Calu3 (cell line): ENCODE measurements at regions not wholly inside any gene's neighbourhood (a gene's known extent, or its start where the extent isn't known, plus 50 kb on each side); places are given as distances from the start of the nearest gene placed in this dataset.

ENCODE experiments used
- BruUV-seq: library from RNA; stranded (reverse); fragments of 400-500 nt; replicated peaks from 2 replicates; lab custom pipeline; 2021; lab: Mats Ljungman, UMichigan
- CTCF ChIA-PET: fragments of 300-600 bp; sonication (Branson Sonifier 250); formaldehyde crosslinking; loops from one replicate; lab custom pipeline; 2022; ENCODE audit warnings: antibody characterized with exemption; lab: Charles Lee
- DNase-seq: peaks from one replicate; pipeline ENCODE4 v3.0.0; 2022
- H3K27ac Mint-ChIP-seq: one replicate; pipeline ENCODE4 v1.8.0; 2022; ENCODE audit warnings: mixed read lengths; ENCODE audit not compliant: unreplicated experiment
- H3K27me3 Mint-ChIP-seq: one replicate; pipeline ENCODE4 v1.8.0; 2022; ENCODE audit warnings: mixed read lengths; ENCODE audit not compliant: unreplicated experiment
- H3K36me3 Mint-ChIP-seq: one replicate; pipeline ENCODE4 v1.8.0; 2022; ENCODE audit warnings: mild to moderate bottlenecking, moderate library complexity, mixed read lengths; ENCODE audit not compliant: insufficient read depth, unreplicated experiment
- H3K4me1 Mint-ChIP-seq: one replicate; pipeline ENCODE4 v1.8.0; 2022; ENCODE audit warnings: mild to moderate bottlenecking, low read depth, mixed read lengths; ENCODE audit not compliant: unreplicated experiment
- H3K4me3 Mint-ChIP-seq: one replicate; pipeline ENCODE4 v1.8.0; 2022; ENCODE audit warnings: mild to moderate bottlenecking, low read depth, moderate library complexity, mixed read lengths; ENCODE audit not compliant: unreplicated experiment
- H3K9me3 Mint-ChIP-seq: one replicate; pipeline ENCODE4 v1.8.0; 2022; ENCODE audit warnings: low read depth, mixed read lengths; ENCODE audit not compliant: unreplicated experiment
- intact Hi-C: fragments of 100-400 bp; cut with micrococcal nuclease; formaldehyde crosslinking; loops from one replicate; pipeline ENCODE4 v1.10.0; 2022; ENCODE audit not compliant: unreplicated experiment
- TF ChIP-seq, protein P1 (sequence below): fragments of 200-600 bp; IDR thresholded peaks from one replicate; pipeline ENCODE4 v1.8.0; 2022; ENCODE audit warnings: antibody characterized with exemption; ENCODE audit not compliant: unreplicated experiment

DNA sequence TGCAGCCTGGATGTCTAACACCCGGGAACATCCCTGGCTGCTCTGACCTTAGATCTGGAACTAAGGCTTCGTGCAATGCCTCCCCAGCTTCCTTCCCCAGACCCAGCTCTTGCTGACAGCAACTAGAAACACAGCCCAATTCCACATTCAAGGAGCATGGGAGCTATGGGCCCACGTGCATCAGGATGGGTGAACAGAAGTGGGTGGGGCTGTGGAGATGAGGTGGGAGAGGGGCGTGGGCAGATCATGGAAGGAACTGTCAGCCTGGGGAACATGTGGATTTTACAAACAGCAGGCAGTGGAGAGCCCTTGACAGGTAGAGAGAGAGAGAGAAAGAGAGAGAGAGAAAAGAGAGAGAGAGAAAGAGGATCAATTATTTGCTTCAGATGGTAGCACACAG, 231.6 kb downstream of the MATN1 start:
- H3K4me1 Mint-ChIP-seq, result no peaks in the 10 kb centered on the region
- BruUV-seq, result no TSS peak
- H3K27me3 Mint-ChIP-seq, result peaks cover 12% of the 10 kb centered on the region
- H3K27ac Mint-ChIP-seq, result no peak overlapping the region
- TF ChIP-seq, protein P1, sequence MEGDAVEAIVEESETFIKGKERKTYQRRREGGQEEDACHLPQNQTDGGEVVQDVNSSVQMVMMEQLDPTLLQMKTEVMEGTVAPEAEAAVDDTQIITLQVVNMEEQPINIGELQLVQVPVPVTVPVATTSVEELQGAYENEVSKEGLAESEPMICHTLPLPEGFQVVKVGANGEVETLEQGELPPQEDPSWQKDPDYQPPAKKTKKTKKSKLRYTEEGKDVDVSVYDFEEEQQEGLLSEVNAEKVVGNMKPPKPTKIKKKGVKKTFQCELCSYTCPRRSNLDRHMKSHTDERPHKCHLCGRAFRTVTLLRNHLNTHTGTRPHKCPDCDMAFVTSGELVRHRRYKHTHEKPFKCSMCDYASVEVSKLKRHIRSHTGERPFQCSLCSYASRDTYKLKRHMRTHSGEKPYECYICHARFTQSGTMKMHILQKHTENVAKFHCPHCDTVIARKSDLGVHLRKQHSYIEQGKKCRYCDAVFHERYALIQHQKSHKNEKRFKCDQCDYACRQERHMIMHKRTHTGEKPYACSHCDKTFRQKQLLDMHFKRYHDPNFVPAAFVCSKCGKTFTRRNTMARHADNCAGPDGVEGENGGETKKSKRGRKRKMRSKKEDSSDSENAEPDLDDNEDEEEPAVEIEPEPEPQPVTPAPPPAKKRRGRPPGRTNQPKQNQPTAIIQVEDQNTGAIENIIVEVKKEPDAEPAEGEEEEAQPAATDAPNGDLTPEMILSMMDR, result no peak
- no peak for DNase-seq
- intact Hi-C loops, result loop anchor here (5.0 kb wide), 1 partner anchor 395 kb away; no protein-coding TSS in a partner anchor
- H3K36me3 Mint-ChIP-seq, result no peaks in the 10 kb centered on the region
- H3K9me3 Mint-ChIP-seq, result peaks cover 4% of the 10 kb centered on the region
- H3K4me3 Mint-ChIP-seq, result no peak overlapping the region
- CTCF ChIA-PET, result no interaction called here

DNA sequence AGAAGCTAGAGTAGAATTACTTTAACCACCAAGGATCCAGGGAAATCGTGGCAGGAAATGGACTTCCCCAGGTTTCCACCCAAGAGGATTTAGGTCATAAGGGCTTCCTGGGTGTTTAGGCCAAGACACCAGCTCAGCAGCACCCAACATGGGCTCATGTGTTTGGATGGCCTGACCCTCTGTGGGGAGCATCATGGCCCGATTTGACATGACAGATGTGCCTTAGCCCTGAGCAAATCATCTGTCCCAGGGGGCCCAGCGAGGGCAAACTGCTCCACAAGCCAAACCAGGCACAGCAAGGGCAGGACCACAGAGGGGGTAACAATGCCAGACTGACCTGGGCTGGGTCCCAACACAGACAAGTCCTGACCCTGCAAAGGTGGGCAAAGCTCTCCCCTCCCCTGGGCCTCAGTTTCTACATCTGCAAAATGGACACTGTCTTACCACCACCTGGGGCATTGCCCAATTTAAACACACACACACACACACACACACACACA, 232.8 kb downstream of the MATN1 start:
- Mint-ChIP-seq H3K9me3 (peaks cover 2% of the 10 kb centered on the region), H3K27me3 (no peaks in the 10 kb centered on the region), H3K36me3 (no peaks in the 10 kb centered on the region), H3K4me3 (no peak overlapping the region), H3K27ac (no peak overlapping the region), H3K4me1 (no peaks in the 10 kb centered on the region)
- BruUV-seq, result no TSS peak
- CTCF ChIA-PET, result no interaction called here
- intact Hi-C loops, result loop anchor here (5.0 kb wide), 1 partner anchor 393 kb away; no protein-coding TSS in a partner anchor
- TF ChIP-seq, protein P1, result no peak
- no peak for DNase-seq

DNA sequence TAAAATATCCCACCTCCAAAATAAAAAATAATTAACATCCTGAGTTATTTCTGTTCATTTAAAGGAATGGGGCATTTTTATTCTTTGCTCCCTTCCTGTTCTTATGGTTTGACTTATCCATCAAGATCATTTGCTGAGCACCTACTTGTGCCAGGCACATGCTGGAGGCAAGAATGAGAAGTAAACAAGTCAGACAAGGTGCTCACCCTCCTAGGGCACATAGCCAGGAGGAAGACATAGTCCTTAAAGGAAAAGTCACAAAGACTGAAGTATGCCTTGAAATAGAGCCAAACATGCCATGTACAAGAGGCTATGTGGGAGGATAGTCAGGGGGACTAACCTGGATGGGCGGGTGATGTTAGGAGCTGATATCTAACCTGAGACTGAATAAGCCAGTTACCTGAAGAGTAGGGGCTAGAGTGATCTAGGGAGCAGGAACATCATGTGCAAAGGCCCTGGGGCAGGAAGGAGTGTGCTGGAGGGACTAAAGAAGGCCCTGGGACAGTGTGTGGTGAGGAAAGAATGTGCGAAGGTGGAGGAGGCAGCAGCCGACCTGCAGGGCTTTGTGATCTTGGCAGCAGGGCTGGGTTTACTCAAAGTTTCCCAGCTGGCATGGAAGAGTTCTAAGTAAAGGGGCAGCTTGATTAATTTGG, 233.5 kb downstream of the MATN1 start:
- intact Hi-C loops, result loop anchor here (5.0 kb wide), 1 partner anchor 393 kb away; no protein-coding TSS in a partner anchor
- Mint-ChIP-seq H3K36me3 (no peaks in the 10 kb centered on the region), H3K4me3 (no peak overlapping the region), H3K9me3 (peaks cover 2% of the 10 kb centered on the region), H3K27ac (no peak overlapping the region), H3K27me3 (no peaks in the 10 kb centered on the region), H3K4me1 (no peaks in the 10 kb centered on the region)
- no peak for DNase-seq
- TF ChIP-seq, protein P1, result no peak
- BruUV-seq, result no TSS peak
- CTCF ChIA-PET, result no interaction called here

DNA sequence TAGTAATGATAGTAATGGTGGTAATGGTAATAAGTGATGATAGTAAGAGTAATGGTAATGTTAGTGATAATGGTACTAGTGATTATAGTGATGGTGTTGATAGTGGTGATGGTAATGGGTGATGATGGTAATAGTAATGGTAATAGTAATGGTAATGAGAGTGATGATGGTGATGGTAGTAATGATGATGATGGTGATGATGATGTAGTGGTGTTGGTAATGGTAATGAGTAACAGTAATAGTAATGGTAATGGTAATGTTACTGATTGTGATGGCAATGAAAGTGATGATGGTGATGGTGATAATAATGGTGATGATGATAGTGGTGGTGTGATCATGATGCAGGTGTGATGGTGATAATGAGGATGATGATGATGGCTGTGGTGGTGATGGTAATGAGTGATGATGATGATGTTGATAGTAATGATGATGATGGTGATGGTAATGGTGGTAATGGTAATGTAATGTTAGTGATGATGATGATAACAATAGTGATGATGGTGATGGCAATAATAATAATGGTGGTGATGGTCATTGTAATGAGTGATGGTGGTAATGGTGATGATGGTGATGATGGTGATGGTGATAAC, 235.0 kb downstream of the MATN1 start:
- intact Hi-C loops, result no loop called here
- H3K36me3 Mint-ChIP-seq, result no peaks in the 10 kb centered on the region
- no peak for DNase-seq
- no peak overlapping the region for H3K27ac Mint-ChIP-seq
- H3K4me1 Mint-ChIP-seq, result no peaks in the 10 kb centered on the region
- BruUV-seq, result no TSS peak
- no peaks in the 10 kb centered on the region for H3K9me3 Mint-ChIP-seq
- peaks cover 7% of the 10 kb centered on the region for H3K27me3 Mint-ChIP-seq
- CTCF ChIA-PET, result no interaction called here
- H3K4me3 Mint-ChIP-seq, result no peak overlapping the region
- TF ChIP-seq, protein P1, result no peak
